ENCODE measurements at regions not wholly inside any gene's neighbourhood (a gene's known extent, or its start where the extent isn't known, plus 50 kb on each side); places are given as distances from the start of the nearest gene placed in this dataset.
"Not testable (repeated sequence)": the region's sequence is repeated elsewhere in the genome, so short reads cannot be mapped to it uniquely, and the experiment has no call there.

DNA sequence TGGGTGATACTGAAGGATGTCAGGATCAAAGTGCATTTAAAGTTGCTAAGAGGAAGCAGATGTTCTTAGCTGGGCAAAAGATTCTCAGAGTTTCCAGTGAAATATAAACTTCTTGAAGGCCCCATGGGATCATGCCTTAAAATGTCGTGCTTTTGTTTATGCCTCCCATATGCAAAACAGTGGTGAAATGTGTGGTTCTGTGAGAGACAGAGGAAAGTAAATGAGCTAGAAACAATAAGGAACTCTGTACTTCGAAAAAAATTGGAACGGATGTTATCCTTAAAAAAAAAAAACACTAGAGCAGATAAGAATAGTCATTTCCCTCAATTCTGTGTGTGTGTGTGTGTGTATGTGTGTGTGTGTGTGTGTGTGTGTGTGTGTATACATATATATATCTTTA, 497.0 kb upstream of the TBL1XR1 start:
- TF ChIP-seq CTCF (IDR thresholded peaks at IDR 0.05; ENCODE audit: extremely low read depth, missing control alignments): no peak
- DNase-seq (ENCODE audit: low spot score): no peak

DNA sequence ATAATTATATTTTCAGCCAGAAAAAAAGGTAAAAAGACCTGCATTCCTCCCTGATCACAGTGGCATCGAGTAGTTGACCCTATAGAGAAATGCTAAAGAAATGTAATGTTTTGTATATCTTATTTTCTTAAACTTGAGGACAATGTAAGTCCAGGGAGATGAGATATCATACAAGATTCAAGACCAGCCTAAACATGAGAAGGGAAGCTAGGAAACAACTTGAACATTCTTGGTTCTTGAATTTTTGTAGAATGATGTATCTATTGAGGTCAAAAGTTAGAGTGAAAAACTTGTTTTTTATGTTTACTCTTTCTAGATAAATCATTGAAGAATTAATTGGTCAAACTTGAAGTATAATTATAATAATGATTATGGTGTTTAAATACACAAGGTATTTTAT, 497.7 kb upstream of the TBL1XR1 start:
- no peak for DNase-seq (ENCODE audit: low spot score)
- TF ChIP-seq CTCF (IDR thresholded peaks at IDR 0.05; ENCODE audit: extremely low read depth, missing control alignments): no peak

DNA sequence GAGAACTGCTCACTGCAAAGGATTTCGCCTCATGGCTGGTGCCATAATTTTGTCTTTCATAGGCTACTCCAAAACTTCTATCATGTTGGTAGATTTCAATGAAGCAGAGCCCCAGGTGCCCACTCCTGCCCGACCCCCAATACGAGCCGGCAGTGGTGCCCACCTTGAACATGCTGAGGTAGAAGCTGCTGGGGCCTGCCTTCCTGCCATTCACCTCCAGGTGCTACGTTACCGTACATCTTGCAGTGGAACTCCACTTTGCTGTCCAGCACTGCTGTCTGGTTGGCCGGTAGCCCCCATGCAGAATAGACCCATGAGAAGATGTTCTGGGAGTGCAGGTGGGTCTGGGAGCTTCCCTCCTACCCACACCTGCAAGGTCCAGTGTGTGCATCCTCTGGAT, 502.8 kb upstream of the TBL1XR1 start:
- TF ChIP-seq CTCF (IDR thresholded peaks at IDR 0.05; ENCODE audit: extremely low read depth, missing control alignments): no peak
- DNase-seq (ENCODE audit: low spot score): no peak

- no peak for DNase-seq (ENCODE audit: low spot score)
- TF ChIP-seq CTCF (IDR thresholded peaks at IDR 0.05; ENCODE audit: extremely low read depth, missing control alignments): no peak
Observed at GRCh38 chr3:177703788-177704187, 506.5 kb upstream of the TBL1XR1 start.

- no peak for TF ChIP-seq CTCF (IDR thresholded peaks at IDR 0.05; ENCODE audit: extremely low read depth, missing control alignments)
- no peak for DNase-seq (ENCODE audit: low spot score)
Observed at GRCh38 chr3:177705976-177706823, 508.9 kb upstream of the TBL1XR1 start.

- DNase-seq (ENCODE audit: low spot score): not testable (repeated sequence)
Observed at GRCh38 chr3:177709470-177709869, 512.2 kb upstream of the TBL1XR1 start.

GRCh38 chr3:177710506-177710905, 513.2 kb upstream of the TBL1XR1 start:
- DNase-seq (ENCODE audit: low spot score): no peak
- TF ChIP-seq CTCF (IDR thresholded peaks at IDR 0.05; ENCODE audit: extremely low read depth, missing control alignments): no peak

DNA sequence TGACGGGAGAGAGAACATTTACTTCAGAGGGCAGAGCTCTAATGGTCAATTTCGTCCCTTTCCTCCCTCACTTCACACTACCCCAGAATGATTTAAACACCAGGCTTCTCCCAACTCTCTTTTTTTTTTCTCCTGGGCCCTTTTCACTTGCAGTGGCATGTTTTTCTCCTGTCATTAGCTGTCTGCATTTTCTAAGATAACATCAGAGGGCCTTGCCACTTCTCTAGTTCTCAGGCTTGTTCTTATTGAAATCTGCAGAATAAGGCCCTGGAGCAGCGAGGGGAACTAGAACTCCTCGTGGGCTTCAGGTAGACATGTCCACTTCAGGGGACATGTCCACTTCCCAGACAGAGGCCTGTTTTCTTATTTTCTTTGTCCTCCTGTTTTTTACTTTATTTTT, 514.4 kb upstream of the TBL1XR1 start:
- no peak for TF ChIP-seq CTCF (IDR thresholded peaks at IDR 0.05; ENCODE audit: extremely low read depth, missing control alignments)
- DNase-seq (ENCODE audit: low spot score): no peak
